Limb (tissue), 2 donors: ENCODE measurements at regions not wholly inside any gene's neighbourhood (a gene's known extent, or its start where the extent isn't known, plus 50 kb on each side); places are given as distances from the start of the nearest gene placed in this dataset.
"Not testable (repeated sequence)": the region's sequence is repeated elsewhere in the genome, so short reads cannot be mapped to it uniquely, and the experiment has no call there.

Experiments used
- DNase-seq, 2 donors: peaks; one replicate each; pipeline ENCODE4 v3.0.0-alpha.2; 2016; ENCODE audit errors: extremely low spot score in 2 of 2

DNA sequence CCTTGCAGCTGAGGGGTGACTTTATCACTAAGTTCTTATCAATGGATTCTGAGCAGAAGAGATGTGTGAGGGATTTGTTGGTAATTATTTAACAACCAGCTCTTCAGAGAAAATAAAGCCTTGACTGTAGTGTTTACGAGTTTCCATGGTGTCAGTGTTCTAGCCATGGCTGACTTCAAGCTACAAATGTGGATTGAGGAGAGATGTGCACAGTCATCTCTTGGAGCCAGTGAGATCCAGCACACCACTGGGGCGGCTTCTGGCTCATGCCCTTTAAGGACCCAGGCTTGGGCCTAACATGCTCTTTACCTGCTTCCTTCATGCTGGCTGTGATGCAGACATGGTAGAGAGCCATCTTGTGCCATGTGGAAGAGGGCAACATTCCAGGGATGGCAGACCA lies 145.6 kb upstream of the MRPS22 start:
- DNase-seq: no peak

DNA sequence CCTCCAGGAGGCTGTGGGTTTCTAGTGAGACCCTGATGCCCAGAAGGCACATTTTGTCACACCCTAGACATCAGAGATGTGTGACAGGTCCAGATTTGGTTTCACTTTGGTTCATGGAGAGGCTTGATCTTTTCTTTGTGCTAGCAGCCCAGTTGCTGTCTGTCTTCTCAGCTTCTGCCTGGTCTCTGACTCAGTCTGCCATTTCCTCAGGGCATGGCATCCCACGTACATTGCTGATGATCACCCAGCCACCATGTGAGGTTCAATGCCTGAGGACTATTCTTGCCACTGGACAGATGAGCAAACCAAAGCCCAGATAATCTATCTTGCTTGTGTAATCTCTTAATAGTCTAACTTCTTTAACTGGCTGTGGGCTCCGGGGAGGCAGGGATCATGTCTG lies 144.9 kb upstream of the MRPS22 start:
- DNase-seq: no peak

DNA sequence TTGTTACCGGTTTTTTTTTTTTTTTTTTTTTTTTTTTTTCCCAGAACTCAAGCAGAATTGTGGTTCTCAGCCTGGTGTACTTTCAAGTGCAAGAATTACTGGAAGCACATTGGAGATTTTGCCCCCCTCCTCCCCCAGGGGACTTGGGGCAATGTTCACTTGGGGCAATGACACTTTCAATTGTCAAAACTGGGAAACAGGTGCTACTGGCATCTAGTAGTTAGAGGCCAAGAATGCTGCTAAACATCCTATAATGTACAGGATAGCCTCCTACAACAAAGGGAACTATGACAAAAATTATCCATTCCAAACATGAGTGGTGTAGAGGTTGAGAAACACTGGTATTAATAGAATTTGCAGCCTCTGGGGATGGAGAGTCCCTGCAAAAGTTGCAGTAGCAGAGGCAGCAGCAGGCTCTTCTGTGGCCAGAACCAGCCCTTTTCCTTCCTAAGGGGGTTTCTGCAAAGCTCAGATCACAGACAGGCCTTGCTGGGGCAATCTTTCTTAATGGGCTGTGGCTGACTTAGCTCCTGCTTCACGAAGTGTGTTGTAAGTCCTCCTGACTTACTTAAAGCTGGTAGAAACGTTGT lies 144.3 kb upstream of the MRPS22 start:
- no peak for DNase-seq

DNA sequence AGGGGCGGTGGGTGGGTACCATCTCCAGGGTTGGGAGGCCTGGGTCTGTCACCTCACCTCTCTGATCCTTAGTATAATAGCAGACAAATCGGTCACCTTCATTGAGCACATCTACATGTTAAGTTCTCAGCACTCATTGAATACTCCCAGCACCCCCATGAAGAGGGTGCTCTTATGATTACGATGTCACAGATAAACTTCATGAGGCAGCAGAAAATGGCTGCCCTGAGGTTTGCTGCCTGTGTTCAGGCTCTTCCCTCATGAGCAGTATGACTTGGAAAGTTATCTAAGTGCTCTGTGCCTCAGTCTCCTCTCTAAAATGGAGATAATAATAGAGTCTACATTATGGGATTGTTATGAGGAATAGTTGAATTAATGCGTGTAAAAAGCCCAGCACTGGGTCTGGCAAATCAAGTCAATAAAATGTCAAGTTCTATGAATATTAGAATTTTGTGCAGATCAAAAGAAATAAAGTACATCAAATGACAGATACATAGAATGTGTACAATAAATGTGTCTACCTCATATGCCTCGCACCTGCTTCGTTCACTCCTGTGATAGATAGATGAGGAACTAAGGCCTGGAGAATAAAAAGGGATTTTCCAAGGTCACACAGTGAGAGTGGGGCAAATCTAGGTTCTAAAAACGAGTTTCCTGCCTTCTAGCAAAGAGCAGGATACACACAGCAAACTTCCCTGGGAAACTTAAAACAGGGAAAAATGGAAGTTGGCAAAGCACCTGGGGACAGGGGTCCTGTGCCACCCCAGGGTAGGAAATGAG lies 142.2 kb upstream of the MRPS22 start:
- no peak for DNase-seq

DNA sequence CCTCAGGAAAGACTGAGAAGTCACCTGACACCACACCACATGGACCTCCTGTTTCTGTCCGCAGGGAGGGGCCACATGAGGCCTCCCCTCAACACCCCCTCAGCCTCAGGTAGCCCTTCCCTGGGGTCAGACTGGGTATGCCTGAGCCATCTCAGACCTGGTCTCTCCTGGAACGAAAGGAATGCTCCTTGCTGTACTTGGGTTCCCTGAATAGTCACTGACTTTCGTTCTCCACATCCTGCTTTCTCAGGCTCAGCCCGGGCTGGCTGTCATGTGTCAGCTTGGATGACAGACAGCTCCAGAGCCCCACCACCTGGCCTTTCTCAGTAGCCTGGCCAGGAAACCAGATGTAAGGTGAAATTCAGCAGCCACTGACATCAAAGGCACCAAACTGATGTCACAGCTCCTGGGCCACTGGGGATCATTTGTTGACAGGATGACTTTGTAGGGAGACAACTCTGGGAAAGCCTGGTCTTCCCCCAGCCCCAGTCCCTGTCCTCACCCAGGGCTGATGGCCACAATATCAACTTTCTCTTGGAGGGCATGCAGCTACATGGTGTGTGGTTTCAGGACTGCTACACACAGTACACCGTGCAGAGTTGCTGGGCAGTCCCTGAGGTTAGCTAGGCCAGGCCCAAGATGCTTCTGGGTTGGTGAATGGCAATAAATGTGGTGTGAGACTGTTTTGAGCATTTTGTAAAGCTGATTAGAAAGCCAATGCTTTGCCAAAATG lies 141.4 kb upstream of the MRPS22 start:
- DNase-seq: no peak

DNA sequence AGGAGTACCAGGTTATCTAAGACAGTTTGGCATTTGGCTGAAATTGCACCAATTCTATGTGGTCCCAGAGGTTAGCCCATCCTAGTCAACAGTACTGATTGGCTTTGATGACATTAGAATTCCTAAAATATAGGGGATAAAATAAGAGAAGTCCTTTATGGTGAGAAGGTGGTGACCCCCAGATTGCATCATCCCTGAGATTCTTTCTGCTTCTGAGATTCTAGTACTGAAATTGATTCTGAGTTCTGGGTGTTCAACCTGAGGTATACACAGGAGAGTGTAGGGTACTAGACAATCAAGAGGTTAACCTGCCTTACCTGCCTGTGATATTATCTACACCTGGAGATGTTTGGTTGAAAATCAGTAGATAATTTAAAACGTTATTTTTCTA lies 140.9 kb upstream of the MRPS22 start:
- no peak for DNase-seq

DNA sequence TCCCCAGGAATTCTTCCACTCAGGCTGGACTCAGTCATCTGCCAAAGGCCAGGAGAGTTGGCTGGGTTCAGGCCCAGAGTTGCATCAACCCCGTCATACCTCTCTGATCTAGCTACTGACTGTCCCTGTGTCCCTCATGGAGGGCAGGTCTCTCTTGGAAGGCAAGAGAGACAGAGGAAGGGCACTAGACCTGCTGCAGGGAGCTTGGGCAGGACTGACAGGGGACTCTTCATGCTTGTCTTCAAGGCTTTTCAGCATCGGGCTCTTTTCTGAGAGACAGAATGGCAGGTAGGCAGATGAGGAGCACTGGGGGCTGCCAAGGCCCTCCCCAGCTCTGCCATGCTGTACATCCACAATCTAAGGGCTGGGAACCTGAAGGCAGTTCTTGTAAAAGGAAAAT lies 140.1 kb upstream of the MRPS22 start:
- DNase-seq: no peak

DNA sequence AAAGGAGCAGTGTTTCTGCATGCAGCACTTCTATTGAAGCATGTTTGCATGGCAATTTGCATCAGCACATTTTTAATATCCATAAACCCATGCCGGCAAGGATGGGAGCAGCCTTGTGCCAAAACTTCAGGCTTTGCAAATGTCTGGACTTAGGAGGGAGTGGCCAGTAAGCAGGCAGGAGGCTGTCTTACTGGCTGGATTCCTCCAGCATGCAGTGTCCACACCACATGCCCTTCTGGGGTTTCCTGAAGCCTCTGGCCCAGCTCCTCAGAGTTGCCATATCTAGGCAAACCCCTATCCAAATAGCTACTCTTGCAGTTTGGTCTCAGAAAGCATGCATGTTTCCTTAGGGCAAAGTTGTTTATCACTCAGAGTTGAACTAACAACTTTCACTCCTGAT lies 139.1 kb upstream of the MRPS22 start:
- no peak for DNase-seq

DNA sequence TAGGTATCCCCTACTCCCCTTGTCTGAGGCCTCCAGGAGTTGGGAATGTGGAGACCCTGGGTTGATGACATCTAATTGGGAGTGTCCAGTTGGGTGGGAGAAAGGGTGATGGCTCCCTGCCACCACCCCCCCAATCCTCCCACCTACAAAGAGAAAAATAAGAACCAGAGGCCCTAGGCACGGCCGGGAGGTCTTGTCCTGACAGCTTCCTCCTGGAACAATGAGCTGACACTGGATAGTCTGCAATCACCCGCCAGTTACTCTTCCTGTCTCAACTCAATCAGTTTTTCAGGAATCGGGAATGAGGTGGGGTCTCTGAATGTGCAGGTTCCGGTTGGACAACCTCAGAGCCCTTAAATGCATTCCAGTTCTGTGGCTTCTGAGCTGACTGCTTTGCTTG lies 129.9 kb upstream of the MRPS22 start:
- DNase-seq: no peak

DNA sequence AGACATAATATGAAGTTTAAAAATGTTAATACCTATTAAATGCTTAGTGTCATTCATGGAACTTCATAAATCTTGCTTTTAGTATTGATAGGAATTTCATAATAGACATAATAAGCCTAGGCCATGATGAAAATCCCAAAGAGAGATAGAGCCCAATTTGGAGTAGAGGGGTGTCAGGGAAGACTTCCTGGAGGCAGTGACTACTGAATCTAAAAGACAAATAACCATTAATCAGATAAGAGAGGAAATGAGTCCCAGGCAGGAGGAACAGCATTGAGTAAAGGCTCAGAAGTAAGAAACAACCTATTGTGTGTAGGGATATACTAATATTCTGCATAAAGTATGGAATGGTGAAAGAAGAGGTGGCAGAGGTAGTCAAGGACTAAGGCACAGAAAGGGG lies 126.9 kb upstream of the MRPS22 start:
- no peak for DNase-seq

DNA sequence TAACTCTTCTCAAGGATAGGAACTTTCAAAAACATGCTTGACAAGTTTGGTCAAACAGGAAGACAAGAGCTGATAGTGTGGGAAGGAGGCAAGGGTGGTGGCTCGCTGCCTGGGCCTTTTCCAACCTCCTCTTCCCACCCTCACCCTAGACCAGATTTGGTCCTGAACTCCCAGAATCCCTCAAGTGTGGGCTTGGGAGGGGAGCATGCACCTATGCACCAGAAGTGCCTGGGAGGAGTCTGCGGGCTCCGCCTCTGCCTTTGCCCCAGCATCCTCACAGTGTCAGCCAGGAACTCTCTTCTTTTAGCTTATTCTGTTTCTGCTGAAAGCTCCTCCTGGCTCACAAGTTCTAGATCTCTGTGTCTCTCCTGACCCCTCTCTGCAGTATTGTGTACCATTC lies 126.2 kb upstream of the MRPS22 start:
- DNase-seq: no peak

DNA sequence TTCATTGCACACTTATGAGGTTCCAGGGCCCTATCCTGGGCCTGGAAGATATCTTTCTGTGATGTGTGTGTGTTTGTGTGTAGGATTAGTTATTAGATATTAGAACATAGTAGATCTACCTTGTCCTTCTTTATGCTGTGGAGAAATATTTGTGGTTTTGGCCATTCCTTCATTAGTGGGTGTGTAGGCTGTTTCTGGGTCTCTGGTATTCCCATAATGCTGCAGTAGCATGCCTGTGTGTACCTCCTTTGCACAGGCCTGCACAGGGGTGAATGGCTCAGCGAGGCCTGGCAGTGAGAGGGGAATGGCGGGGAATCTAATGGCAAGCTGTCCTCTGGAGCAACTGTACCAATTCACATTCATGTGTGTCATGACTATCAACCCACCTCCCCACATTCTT lies 125.8 kb upstream of the MRPS22 start:
- DNase-seq: no peak

DNA sequence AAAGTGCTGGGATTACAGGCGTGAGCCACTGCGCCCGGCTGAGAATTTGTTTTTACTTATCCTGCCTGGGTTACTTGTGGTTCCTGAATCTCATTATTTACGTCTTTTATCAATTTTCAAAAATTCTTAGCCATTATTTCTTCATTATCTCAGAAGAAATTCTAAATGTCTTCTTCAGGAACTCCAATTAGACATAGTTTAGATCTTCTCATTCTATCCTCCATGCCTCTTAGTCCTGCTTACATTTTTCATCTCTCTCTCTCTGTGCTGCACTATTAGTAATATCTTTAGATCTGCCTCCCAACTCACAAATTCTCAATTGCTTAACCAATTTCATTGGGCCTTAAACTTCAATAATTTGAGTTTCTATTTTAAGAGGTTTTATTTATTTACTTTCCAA lies 124.4 kb upstream of the MRPS22 start:
- no peak for DNase-seq

DNA sequence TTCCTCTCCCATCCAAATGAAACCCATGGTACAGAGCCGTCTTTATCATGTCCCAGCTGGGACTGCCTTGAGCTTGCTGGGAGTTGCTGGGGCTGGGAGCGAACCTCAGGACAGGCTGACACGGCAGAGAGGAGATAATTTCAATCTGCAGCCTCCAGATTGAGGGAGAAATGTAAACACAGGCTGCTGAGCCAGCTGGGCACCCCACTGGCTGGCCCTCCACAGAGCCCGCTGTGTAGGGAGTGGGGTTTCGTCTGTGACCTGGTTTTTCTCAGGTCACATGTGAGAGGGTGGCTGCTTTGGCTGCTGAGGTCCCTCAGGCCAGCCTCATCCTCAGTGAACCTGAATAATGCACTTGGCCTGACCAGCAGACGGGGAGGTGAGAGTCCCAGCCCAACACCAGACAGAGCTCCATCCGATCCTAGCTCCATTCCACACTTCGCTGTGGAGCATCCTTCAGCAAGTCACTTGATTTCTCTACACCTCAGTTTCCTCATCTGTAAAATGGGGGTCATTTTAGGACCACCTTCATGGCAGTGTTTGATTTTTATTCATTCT lies 121.6 kb upstream of the MRPS22 start:
- DNase-seq: no peak

DNA sequence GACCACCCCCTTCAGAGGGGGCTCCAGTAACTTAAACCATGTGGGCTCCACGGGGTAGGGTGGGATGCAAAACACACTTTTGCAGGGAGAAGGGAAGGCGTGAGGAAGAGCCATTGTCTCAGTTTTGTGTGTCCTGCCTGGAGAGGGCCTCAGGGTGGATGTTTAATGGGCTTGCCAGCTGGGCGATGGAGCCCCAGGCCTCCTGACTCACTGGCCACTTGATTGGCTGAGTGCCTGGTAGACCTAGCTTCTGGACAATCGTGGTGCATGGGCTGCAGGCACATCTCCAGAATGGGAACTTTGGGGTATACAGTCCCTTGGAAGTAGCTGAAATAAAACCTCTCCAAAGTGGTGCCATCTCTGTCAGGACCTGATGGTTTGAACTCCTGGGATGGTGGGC lies 118.3 kb upstream of the MRPS22 start:
- no peak for DNase-seq

DNA sequence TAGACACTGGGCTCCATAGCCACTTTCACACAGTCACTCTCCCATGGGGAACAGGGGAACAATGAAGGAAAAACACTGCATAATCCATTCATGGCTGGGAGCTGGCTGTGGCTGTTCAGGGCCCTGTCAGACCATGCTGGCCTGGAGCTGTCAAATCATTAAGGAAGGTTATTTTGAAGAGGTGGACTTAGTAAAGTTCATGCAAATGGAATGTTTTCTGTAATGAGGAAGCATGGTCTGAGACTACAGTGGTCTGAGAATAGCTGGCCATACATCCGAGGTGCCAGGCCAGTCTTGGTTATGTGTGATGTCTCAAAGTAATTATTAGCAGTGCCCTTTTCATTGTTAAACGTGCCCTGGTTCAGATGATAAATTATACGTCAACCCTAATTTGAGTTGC lies 117.1 kb upstream of the MRPS22 start:
- no peak for DNase-seq

DNA sequence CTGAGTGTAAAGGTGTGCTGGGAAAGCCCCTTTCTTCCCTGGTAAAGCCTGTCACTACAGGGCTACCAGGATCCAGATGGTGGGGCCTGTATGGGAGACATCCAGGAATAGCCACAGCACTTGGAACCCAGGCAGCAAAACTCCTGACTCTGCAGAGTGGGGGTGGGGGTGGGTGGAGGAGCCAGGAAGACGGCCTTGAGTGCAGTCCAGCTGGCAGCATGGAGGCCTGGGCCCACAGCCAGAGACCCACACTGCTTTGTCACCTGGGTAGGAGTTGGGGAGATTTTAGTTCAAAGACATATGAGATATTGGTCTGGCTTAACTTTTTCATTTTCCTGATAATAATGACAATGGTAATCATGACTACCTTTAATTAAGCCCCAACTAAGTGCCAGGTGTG lies 116.7 kb upstream of the MRPS22 start:
- DNase-seq: peak in 1 of 2 donors; percentile 55

DNA sequence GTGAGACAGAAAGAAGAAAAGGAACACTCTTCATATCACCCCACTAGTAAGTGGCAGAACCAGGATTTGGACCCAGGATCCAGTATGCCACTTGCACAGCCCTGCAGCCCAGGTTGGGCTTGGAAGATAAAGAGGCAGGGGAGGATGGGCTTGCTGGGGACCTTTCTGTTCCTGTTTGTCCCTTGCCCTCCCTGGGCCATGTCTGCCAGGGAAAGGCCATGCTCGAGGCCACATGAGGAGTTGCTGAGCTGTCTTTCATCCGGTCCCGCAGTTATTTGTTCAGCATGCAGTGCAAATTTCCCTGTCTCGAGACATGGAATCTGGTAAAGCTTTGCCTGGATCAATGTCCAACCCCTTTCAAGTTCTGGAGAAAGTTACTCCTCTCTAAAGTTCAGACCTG lies 116.0 kb upstream of the MRPS22 start:
- no peak for DNase-seq

DNA sequence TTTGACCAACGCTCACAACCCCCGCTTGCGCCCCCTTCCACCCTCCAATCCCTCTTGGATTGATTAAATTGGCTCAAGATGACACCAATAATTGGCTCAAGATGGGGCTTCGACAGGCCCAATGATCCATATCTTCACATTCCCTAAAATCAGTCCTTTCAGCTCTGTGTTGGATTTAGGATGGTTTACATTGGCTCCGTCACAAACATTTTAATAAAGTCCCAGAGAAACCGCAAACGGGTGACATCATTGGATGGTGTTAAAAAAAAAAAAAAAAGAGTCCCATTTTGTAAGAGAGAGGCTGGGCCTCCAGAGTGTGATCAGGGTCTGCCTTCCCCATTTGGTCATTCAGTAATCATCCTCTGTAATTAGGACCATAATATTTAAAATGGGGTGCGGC lies 113.4 kb upstream of the MRPS22 start:
- DNase-seq: no peak

DNA sequence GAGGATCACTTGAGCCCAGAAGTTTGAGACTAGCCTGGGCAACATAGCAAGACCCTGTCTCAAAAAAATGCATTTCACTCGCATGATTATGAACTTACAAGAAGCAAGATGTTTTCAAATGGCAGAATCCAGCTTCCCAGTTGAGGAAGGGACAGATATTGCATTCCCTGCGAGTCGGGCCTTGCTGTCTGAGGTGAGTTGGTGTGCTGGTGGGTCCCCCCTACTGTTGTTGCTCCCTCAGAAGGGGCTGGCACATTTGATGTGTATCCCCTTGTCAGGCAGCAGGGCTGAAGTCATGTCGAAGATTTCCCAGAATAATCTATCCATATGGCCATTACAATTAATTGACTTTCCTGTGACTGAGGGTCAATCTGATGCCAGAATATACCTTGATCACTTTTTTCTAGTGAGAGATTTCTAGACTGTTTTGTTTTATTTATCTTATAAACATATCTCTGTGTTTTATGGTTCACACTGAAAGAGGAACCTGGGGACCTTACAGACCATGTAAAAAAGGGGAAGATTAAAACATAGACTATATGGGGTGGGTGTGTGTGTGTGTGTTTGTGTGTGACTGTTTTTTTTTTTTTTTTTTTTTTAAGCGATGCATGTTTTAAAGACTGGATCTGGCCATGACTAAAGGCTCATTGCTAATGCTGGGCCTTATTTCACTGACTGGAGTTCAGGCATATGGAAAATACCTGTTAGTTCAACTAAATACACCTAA lies 112.1 kb upstream of the MRPS22 start:
- no peak for DNase-seq

DNA sequence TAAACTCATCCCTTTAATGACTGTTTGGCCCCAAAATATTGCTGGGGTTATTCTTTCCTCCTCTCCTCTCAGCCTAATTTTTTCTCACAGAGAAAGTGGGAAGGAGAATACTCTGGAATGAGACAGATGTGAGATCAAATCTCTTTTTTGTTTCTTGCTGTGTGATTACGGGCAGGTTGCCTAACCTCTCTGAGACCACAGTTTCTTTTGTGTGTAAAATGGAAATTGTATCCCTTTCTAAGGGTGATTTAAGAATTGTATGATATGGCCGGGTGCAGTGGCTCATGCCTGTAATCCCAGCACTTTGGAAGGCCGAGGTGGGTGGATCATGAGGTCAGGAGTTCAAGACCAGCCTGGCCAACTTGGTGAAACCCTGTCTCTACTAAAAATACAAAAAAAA lies 111.5 kb upstream of the MRPS22 start:
- DNase-seq: not testable (repeated sequence)

DNA sequence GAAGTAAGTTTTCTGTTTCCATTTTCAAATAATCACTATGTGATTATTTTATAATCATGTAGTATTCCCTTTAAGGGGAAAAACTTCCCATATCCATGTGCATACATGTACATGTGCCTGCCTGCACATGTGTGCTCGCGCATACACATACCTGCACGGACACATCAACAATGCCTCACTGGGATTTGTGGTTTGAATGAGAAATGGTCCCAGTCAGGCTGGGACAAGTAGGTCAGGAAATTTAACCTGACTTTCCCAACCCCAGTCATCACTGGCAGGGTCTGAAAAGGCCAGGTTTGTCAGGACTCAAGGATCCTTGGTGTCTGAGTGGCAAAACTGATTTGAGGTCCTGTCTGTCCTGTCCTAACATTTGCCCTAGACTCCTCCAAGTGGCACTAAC lies 109.3 kb upstream of the MRPS22 start:
- DNase-seq: no peak
